Motor neuron (in vitro differentiated cells): ENCODE measurements at regions not wholly inside any gene's neighbourhood (a gene's known extent, or its start where the extent isn't known, plus 50 kb on each side); places are given as distances from the start of the nearest gene placed in this dataset.

Source experiments
- ATAC-seq, 8 experiments: fragments of 200-7000 bp; cut with Tn5 transposase; replicated peaks in 6 of 8; 2 replicates each; pipeline ENCODE4 v1.8.0; 2021; ENCODE audit warnings: mild to moderate bottlenecking in 8 of 8, moderate library complexity in 8 of 8
- H3K27ac ChIP-seq, 2 donors: fragments of 250-450 bp; sonication (Bioruptor Pico); 2 replicates each; pipeline ENCODE4 v1.9.0; 2021; ENCODE audit warnings: antibody characterized with exemption in 2 of 2, mild to moderate bottlenecking in 2 of 2, moderate library complexity in 1 of 2
- H3K4me1 ChIP-seq, 2 donors: fragments of 250-450 bp; sonication (Bioruptor Pico); replicated peaks in 1 of 2; 2 replicates each; pipeline ENCODE4 v1.6.1; 2021; ENCODE audit warnings: antibody characterized with exemption in 2 of 2, mild to moderate bottlenecking in 2 of 2, moderate library complexity in 1 of 2
- H3K4me3 ChIP-seq, 5 donors: fragments of 250-450 bp; sonication (Bioruptor Pico); 2 replicates each; pipeline ENCODE4 v1.9.0; 2021; ENCODE audit warnings: antibody characterized with exemption in 5 of 5, mild to moderate bottlenecking in 5 of 5, moderate library complexity in 4 of 5
- WGBS, 10 experiments: fragments of 450-650 bp; shearing (Covaris generic); methylation state at CpG; one replicate each; pipeline ENCODE4 v1.0.0; 2022; 5-methylcytosine and 5-hydroxymethylcytosine counted together
- in situ Hi-C, 9 experiments: fragments of 400-800 bp; cut with MboI; loops; one replicate each; pipeline ENCODE4 v1.15.0; 2021; ENCODE audit warnings: low sequenced_read_pairs in 9 of 9, low pct_unique_long_range_greater_than_20kb in 2 of 9; ENCODE audit not compliant: unreplicated experiment in 9 of 9

DNA sequence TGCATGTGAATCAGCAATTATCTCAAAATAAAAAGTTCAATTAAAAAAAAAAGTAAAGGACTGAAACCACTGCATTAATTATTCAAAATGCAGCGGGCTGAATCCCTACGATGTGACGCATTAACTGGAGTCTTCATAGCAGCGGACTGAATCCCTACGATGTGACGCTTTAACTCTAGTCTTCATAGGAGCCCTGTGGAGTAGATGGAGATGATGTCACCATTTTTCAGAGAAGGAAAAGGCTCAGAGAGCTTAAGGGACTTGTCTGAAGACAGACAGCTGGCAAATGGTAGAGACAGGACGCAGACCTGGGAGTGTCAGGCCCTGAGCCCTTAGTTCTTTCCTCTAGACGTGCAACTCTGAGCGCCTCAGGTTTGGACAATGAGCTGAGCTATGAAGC, 168.0 kb upstream of the MYL2 start:
- WGBS, 10 experiments: 40 to 100% (median 84%) methylated on average over 1 to 8 of the region's 9 CpGs; no CpG with 5 or more reads in 3 of the 10 experiments
- H3K4me1 ChIP-seq: peaks cover 4% of the 10 kb centered on the region in 2 donors
- ATAC-seq: peak in 1 of 8 experiments; percentile 25
- in situ Hi-C loops: no loop called here
- H3K27ac ChIP-seq: no peak overlapping the region
- no peak overlapping the region for H3K4me3 ChIP-seq

DNA sequence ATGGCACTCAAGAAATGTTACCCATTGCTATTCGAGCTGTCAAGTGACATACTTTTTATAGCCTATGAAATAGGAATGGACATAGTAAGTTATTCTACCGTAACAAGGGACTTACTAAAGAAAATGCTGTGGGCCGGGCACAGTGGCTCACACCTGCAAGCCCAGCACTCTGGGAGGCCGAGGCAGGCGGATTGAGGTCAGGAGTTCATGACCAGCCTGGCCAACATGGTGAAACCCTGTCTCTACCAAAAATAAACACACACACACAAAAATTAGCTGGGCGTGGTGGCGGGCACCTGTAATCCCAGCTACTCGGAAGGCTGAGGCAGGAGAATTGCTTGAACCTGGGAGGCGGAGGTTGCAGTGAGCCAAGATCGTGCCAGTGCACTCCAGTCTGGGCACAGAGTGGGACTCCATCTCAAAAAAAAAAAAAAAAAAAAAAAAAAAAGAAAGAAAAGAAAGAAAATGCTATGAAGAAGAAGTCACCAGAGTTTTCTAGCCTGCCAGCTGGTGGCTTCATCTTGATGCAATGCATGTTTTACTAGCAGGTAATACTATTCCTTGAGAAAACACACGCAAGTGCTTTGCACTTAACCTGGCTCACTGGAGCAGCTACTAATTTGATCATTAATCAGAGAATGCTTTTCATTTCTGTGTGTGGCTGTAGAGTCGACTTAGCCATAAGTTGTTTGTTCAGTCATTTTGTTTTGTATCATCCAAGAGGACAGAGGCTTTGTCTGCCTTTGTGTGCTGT, 166.7 kb upstream of the MYL2 start:
- H3K27ac ChIP-seq: no peak overlapping the region
- no peak overlapping the region for H3K4me3 ChIP-seq
- in situ Hi-C loops: no loop called here
- no peak for ATAC-seq
- WGBS, 10 experiments: 22 to 89% (median 73%) methylated on average over 2 to 8 of the region's 12 CpGs
- peaks cover 4% of the 10 kb centered on the region in 2 donors for H3K4me1 ChIP-seq

DNA sequence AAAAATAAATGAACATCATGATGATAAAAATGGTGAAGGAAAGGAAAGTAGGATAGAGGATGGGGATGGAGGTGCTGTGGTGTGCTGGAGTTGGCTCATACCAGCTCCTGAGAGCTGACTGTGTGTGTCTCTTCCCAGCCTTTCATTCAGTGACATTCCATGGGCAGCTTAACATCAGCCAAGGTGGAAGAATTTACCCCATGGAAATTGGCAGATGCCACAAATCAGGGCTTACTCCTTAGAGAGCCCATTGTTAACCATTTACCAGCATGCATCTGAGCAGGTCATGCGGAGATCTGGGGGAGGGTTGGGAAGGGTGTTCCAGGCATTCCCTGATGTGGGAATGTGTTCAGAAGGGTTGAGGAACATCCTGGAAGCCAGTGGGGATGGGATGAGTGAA, 164.7 kb upstream of the MYL2 start:
- ATAC-seq: no peak
- Histone ChIP-seq H3K4me3 (no peak overlapping the region), H3K4me1 (peaks cover 4 to 7% of the 10 kb centered on the region in 2 donors), H3K27ac (no peak overlapping the region)
- 60 to 100% (median 100%) methylated on average over 1 of the region's 1 CpG; no CpG with 5 or more reads in 5 of the 10 experiments for WGBS, 10 experiments
- in situ Hi-C loops: no loop called here

DNA sequence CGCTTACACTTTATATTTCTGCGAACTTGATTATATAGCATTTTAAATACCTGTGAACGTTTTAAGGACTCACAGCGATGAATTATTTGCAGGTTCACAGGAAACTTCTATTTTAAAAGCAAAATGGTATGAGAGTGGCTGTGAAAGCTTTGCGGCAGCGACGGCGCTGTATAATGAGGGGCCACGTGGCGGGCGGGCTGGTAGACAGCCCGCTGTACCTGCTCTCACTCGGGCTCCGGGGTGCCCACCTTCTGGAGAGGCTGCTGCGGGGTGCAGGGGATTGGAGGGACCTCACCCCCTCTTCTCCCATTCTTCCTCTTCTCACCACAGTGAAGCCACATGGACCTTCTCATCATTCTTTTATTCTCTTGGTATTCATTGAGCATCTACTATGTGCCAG, 164.2 kb upstream of the MYL2 start:
- ATAC-seq: no peak
- 40 to 96% (median 86%) methylated on average over 3 to 12 of the region's 15 CpGs for WGBS, 10 experiments
- in situ Hi-C loops: no loop called here

DNA sequence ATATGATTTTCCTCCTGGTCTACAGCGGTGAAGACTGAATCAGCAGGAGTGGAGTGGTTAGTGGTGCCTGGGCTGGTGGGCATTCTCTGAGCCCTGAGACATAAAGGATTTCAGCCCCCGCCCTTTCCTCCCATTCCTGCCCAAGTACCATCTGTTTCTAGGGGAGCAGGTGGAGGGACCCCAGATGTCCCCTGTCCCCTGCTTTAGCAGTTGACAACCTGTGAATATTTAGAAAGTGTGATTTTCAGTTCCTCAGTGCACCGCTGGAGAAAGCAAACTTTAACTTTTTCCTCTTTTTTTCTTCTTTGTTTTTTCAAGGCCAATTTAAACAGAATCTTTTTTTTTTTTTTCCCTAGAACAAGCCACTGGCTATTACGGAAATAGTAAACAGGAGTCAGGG, 163.8 kb upstream of the MYL2 start:
- ATAC-seq: no peak
- Histone ChIP-seq H3K4me3 (no peak overlapping the region), H3K4me1 (peaks cover 4 to 7% of the 10 kb centered on the region in 2 donors), H3K27ac (no peak overlapping the region)
- in situ Hi-C loops: no loop called here
- WGBS, 10 experiments: 14 to 100% (median 70%) methylated on average over 1 to 4 of the region's 4 CpGs; no CpG with 5 or more reads in 1 of the 10 experiments

More for the DNA sequence above, 164.2 kb upstream of the MYL2 start:
- peaks cover 4 to 7% of the 10 kb centered on the region in 2 donors for H3K4me1 ChIP-seq
- no peak overlapping the region for H3K4me3 ChIP-seq
- H3K27ac ChIP-seq: no peak overlapping the region

DNA sequence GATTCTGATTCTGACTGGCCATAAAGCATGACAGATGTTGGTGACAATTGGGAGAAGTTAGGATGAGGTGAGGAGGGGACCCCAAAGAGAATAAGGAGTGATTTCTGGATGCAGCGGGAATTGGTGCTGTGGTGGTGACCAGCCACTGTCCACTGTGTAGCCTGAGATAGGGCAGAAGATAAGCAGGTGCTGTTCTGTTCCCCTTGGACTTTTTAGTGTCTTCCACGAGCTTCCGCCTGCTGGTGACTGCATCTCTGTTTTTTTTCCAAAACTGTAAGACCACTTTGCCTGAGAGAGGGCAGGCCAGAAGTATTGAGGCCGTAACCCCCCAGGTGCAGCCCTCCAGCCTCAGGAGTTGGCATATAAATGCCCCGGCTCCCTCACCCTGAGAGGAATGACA, 161.2 kb upstream of the MYL2 start:
- H3K4me3 ChIP-seq: no peak overlapping the region
- in situ Hi-C loops: no loop called here
- WGBS, 10 experiments: 17 to 100% (median 81%) methylated on average over 1 to 3 of the region's 5 CpGs; no CpG with 5 or more reads in 3 of the 10 experiments
- no peak for ATAC-seq
- H3K27ac ChIP-seq: no peak overlapping the region
- peaks cover 11 to 14% of the 10 kb centered on the region in 2 donors for H3K4me1 ChIP-seq

DNA sequence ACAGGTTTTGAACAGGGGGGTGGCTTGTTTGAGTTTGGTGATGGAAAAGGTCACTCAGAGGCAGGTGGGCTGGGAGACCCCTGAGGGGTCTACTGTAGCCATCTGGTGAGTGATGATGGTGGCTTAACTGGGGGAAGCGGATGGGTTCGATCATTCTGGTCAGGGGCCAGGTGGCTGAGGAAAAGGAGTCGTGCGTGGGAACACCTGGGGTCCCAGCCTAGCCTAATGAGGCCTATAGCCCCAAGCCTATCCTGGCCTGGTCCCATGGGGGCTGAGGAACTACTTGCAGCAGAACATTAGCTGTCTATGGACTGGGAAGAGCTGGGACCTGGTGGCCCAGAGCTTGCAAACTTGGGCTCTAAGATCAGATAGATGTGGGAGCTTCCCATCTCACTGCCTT, 158.4 kb upstream of the MYL2 start:
- no peak for ATAC-seq
- Histone ChIP-seq H3K27ac (no peak overlapping the region), H3K4me1 (peaks cover 16 to 28% of the 10 kb centered on the region in 2 donors), H3K4me3 (no peak overlapping the region)
- 80 to 100% (median 82%) methylated on average over 1 to 4 of the region's 4 CpGs; no CpG with 5 or more reads in 7 of the 10 experiments for WGBS, 10 experiments
- in situ Hi-C loops: no loop called here

DNA sequence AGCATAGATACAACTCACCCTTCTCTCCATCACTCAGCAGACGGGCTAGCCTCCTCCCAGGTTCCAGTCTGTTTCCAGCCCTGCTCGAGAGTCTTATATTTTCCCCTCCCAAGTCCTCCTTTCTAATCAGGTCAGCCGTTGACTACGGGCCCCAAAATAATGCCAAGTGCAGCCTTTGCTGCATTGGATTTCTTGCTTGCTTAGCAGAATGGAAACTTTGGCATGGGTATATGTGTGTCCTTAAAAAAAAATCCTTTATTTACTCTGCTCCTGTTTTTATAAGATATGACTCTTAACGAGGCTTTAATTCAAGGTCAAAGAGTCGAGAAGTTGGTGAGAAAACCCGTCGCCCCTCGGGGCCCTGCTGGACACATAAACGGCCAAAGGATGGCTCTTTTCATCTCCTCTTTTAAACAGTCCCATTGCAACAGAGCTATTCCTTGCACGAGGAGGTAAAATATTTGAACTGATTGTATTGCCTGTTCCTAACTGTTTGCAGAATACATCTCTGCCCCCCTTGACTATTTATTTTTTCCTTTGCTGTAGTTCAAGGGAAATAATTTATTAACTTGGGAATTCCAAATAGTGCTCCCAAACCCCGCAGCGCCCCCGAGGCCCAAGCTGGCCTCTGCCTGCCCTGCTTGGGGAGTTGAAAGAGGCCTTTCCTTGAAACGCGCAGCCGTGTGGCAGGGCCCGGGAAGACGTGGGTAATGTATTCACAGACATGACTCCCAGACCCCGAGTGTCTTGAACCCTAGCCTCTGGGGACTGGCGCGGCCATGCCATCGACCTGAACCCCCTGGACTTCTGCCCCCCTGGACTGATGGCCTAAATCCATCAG, 156.5 kb upstream of the MYL2 start:
- Histone ChIP-seq H3K4me3 (no peak overlapping the region), H3K4me1 (peaks cover 16 to 28% of the 10 kb centered on the region in 2 donors), H3K27ac (peak overlapping the region in 1 of 2 donors; percentile 40)
- 7 to 49% (median 31%) methylated on average over 7 to 14 of the region's 23 CpGs; no CpG with 5 or more reads in 2 of the 10 experiments for WGBS, 10 experiments
- ATAC-seq: peak in 5 of 8 experiments; percentile 53 to 75 (median 66)
- in situ Hi-C loops: no loop called here

DNA sequence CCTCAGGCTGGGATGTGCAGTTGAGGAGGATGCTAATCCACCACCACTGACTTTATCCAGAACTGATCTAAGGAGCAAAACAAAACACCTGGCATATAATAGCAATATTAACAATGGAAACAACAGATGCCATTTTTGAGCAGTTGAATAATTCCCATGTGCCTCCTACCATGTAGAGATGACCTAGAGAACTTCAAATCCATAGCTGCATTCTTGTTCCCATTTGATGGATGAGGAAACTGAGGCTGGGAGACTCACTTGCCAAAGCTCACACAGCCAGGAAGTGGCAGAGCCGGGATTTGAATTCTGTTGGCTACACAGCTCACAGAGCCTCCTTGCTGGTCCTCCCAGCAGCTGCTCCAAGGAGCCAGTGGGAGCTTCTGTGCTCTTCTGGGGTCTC, 155.8 kb upstream of the MYL2 start:
- H3K4me1 ChIP-seq: peaks cover 15 to 28% of the 10 kb centered on the region in 2 donors
- H3K27ac ChIP-seq: peak overlapping the region in 1 of 2 donors; percentile 40
- H3K4me3 ChIP-seq: no peak overlapping the region
- in situ Hi-C loops: no loop called here
- ATAC-seq: no peak
- WGBS, 10 experiments: 0 to 80% methylated on average over 1 of the region's 1 CpG; no CpG with 5 or more reads in 8 of the 10 experiments

DNA sequence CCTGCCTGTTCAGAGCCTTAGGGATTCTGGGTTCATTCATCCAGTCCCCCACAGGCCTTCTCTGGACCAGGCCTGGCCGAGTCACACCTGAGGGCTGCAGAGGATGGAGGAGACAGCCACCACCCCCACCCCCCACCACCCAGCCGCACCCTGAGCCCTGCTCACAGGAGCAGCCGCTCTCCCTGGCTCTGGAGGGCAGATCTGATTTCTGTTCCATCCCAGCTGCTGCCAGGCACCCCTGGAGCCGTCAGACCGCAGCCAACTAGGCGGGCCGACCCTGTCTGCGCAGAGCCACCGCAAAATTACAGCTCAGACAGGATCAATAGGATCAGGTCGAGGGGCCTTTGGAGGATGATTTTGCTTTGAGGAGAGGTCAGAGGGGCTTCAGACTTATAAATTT, 154.6 kb upstream of the MYL2 start:
- H3K4me3 ChIP-seq: no peak overlapping the region
- WGBS, 10 experiments: 40 to 59% methylated on average over 1 to 9 of the region's 10 CpGs; no CpG with 5 or more reads in 8 of the 10 experiments
- in situ Hi-C loops: no loop called here
- peak in 1 of 8 experiments; percentile 43 for ATAC-seq
- peaks cover 13 to 28% of the 10 kb centered on the region in 2 donors for H3K4me1 ChIP-seq
- peak overlapping the region in 1 of 2 donors; percentile 44 for H3K27ac ChIP-seq

DNA sequence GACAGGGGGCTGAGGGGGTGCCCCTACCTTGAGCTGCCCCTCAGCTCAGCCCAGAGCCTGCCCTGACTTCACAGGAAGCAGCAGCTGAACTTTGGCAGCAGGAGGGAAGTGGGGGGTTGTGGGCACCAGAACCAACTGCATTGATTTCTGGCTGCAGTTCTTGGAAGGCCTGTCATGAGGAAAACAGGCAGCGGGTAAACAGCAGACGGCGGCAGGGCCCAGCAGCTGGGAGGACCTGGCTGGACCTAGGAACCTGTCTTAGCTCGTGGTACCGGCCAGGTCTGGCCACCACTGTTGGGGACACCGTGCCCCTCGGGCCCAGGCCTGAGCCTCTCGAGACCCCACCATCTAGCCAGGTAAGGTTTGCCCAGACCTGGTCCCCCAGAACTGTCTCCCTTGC, 154.2 kb upstream of the MYL2 start:
- 73 to 94% (median 92%) methylated on average over 2 to 5 of the region's 8 CpGs; no CpG with 5 or more reads in 5 of the 10 experiments for WGBS, 10 experiments
- Histone ChIP-seq H3K4me1 (peaks cover 13 to 28% of the 10 kb centered on the region in 2 donors), H3K27ac (peak overlapping the region in 1 of 2 donors; percentile 44), H3K4me3 (no peak overlapping the region)
- in situ Hi-C loops: no loop called here
- no peak for ATAC-seq

DNA sequence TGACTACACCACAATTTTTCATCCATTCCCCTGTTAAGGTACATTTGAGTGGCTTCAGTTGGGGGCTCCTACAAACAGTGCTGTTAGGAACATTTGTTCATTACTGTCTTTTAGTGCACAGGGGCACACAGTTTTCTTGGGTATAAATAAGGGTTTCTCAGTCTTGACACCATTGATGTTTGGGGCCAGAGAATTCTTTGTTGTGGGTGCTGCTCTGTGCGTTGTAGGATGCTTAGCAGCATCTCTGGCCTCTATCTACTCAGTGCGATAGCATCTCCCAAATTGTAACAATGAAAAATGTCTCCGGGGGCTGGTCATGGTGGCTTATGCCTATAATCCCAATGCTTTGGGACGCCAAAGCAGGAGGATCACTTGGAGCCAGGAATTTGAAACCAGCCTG, 153.0 kb upstream of the MYL2 start:
- peaks cover 17 to 32% of the 10 kb centered on the region in 2 donors for H3K4me1 ChIP-seq
- ATAC-seq: no peak
- WGBS, 10 experiments: 60 to 100% (median 93%) methylated on average over 2 to 4 of the region's 4 CpGs; no CpG with 5 or more reads in 3 of the 10 experiments
- in situ Hi-C loops: no loop called here
- H3K27ac ChIP-seq: no peak overlapping the region
- no peak overlapping the region for H3K4me3 ChIP-seq

DNA sequence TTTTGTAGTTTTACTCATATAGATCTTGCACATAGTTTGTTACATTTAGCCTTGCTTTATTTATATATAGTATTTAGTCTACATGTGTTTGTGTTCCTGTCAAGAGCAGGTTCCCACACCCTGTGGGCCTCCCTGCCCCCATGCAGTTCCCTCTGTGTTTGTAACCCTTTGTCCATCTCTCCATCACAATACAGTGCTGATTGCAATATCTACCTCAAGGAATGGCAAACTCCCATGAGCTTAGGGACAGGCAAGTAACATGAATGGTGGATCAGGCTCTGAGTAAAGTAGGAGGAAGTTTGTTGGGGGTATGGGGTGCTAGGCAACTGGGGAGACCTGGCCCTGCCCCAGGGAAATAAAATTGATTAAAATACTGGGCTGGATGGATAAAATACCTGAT, 151.9 kb upstream of the MYL2 start:
- no peak overlapping the region for H3K27ac ChIP-seq
- in situ Hi-C loops: no loop called here
- H3K4me1 ChIP-seq: peaks cover 18 to 30% of the 10 kb centered on the region in 2 donors
- H3K4me3 ChIP-seq: no peak overlapping the region
- no peak for ATAC-seq
